ENCODE measurements at regions not wholly inside any gene's neighbourhood (a gene's known extent, or its start where the extent isn't known, plus 50 kb on each side); places are given as distances from the start of the nearest gene placed in this dataset.

DNA sequence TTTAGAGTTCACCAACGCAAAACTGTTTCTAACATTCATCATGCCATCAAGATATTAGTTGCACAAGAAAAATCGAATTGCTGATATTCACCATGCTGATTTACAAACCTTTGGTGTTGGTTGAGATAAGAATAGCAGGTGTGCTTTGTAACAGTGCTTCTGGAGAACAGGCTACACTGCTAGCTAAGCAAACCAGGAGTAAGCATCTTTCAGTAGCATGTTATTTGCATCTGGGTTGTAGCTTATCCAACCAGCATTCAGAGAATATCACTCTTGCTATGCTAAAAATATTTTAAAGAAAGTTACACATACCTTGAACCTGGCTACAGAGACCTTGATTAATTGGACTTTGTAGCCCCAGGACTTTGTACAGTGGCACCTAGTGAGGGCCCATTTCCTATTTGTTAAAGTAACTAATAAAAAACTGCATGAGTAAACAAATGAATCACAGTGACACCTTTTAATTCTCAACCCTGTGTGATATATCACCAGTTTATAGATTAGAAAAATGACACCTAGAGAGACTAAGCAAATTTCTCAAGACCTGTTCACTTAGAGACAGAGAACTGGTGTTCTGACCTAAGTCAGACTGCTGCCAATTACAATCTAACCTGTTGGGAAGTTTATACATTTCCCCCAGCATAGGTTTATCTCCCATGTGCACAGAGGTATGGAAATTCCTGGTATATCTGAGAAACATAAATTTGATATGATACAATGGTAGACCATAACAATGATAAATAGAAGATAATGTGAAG lies 435.5 kb upstream of the TGFBR2 start:
- no peak for DNase-seq

DNA sequence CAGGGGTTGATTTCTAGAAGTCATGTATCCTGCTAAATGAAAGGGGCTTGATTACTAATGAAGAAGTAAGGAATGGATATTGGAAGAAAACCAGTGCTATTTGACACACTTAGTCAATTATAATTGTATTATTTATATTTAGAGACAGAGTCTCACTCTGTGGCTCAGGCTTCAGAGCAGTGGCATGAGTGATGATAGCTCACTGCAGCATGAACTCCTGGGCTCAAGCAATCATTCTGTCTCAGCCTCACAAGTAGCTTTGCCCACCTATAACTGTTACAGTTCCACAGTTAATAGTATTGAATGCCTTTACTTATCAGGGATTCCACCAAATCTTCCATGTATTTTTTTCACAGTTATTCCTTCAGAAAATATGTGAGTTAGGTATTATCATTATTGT lies 432.0 kb upstream of the TGFBR2 start:
- DNase-seq, result no peak

DNA sequence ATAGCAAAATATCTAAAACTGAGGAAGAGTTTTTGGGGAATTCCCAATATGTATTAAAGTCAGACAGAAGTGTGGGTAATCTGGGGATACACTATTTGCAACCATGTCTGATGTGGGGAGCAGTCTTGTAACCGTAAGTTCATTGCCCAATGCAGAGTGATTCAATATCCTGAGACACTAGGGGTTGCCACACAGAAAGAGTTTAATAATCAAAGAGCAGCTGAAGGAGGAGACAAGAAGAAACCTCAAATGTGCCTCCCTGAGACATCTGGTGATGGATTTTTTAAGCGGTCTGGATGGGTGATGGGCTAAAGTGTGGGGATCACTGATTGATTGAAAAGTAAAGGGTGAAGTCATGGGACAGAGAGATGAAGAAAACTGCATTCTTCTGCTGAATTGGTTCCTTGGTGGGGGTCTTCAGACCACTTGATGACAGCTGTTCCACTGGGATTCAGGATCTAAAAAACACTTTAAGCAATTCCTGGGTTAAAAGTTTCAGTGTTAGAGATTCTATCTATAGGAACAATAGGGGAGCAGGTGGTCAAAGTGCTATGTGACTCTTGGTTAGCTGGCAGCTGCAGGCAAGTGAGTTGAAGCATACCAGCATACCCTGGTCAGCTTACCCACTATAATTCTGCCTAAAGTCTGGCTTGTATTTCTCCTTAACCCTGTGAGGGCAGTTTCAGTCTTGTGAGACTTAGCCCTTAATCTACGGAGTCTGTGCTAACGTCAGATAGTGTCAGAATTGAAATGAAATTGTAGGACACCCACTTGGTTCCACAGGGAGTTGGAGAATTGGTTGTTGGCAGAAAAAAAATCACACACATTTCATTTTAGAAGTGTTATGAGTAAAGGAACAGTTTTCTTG lies 425.9 kb upstream of the TGFBR2 start:
- DNase-seq, result no peak

DNA sequence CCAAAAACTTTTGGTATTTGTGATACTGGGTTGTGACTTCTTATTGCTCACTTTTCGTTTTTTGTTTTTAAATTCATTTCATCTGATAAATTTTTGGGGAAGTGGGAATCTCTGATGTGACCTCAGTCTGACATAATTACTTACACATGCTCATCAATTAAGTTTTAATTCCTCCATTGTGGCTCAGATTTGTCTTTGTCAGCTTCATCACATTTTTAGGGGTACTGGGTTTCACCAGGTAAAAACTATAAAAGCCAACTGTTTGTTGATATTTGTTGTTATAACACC lies 425.3 kb upstream of the TGFBR2 start:
- no peak for DNase-seq

GRCh38 chr3:30181581-30181980 lies 424.8 kb upstream of the TGFBR2 start:
- no peak for DNase-seq

GRCh38 chr3:30183421-30183820 lies 423.0 kb upstream of the TGFBR2 start:
- DNase-seq, result no peak

- DNase-seq, result no peak
Measured at GRCh38 chr3:30184091-30184810, 422.1 kb upstream of the TGFBR2 start.

DNA sequence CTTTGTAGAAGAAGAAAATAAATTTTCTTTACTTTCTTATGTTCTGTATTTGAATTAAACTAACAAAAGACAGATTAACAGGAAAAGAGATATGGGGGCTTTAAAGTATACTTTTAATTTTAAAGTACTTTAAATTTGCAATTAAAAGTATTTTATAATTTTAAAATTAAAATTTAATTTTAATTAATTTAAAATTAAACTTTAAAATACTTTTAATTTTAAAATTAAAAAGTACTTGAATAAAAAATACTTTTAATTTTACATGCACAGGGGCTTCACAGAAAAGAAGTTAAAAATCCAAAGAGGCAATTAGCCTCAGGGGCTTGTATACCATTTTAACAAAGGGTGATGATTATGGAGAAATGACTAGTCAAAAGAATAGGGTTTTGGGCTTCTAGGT lies 420.5 kb upstream of the TGFBR2 start:
- DNase-seq, result no peak

DNA sequence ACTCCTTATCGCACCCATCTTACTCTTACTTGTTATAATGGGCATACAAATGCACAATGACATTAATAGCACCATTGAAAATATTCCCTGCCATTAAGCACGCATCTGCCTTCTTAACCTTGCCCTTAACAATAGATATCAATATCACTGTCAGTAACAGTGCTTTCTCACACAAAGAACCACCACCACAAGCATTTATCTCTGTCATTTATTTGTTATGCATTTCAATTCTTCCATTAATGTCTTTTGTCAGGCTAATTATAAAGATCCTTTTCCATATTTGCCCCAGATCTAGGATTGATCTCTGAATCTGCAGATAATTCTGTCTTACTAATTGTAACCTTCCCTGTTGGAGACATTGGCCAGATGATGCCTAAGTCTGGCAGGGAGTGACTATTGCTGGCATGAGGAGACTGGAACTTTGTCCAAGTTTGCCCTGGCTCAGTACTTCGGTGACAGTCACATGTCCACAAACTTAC lies 419.6 kb upstream of the TGFBR2 start:
- DNase-seq, result no peak

DNA sequence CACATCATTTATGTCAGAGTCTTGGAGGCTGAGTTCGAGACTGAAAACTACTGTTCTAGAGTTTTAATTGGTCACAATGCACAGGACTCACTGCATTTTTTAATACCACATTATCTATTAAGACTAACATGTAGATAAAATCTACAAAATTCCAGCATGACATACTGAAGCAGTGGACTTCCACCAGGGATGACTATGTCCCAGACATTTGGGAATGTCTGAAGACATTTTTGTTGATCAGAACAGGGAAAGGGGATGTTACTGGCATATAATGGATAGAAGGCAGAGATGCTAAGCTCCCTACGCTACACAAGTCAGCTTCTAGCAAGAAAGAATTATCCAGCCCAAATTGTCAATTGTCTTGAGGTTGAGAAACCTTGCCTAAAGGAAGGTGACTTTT lies 419.0 kb upstream of the TGFBR2 start:
- no peak for DNase-seq

DNA sequence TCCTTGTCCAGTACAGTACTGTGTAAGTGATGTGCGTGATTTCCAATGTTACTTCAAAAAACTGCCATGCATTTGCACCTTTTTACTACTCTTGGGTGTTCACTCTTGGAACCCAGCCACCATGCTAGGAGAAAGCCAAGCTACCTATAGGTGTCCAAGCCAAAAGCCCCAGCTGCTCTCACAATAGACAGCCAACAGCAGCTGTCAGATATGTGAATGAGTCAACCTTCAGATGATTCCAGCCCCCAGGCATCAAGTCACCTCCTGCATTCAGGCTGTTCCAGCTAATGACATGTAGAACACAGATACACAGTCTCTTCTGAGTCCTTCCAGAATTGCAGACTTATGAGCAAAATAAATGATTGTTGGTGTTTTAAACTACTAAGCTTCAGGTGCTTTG lies 417.7 kb upstream of the TGFBR2 start:
- DNase-seq, result peak; percentile 94 to 99

GRCh38 chr3:30189900-30190299 lies 416.5 kb upstream of the TGFBR2 start:
- DNase-seq, result no peak

DNA sequence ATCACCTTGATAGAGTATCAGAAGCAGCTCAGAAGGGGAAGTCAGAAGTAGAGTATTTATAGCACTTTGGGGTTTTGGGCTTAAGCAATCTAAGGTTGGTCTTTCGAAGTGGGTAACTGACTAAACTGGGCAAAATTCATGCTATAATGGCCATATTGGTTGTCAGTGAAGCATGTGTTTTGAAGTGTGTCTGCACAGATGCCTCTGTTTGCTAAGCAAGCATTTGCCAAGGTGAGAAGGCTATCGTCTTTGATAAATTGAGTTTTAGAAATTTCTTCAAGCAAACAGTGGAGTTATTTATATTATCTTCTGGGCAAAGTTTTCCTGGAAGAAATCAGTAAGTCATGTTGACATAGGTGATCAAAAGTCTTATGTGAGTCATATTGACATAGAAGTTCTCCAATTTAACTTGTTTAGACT lies 412.8 kb upstream of the TGFBR2 start:
- no peak for DNase-seq

DNA sequence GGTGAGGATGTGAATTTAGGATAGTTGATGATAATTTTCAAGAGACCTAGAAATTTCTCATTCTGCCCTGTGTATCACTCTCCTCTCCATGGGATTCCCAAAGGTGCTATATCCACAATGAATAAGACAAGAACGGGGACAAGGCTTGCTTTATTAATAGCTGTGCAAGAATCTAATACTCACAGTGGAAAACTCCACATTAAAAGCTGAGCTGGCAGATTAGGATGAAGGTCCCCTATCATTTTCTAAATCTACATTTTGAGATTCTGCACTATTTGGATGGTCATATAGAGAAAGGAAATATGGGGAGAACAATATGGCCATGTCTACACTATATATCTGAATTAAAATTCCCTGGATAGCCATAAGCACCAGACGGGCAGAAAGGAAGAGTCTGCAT lies 411.0 kb upstream of the TGFBR2 start:
- DNase-seq, result no peak

- no peak for DNase-seq
Measured at GRCh38 chr3:30198162-30198561, 408.2 kb upstream of the TGFBR2 start.

- DNase-seq, result peak; percentile 52 to 67
Measured at GRCh38 chr3:30199096-30199759, 407.2 kb upstream of the TGFBR2 start.

DNA sequence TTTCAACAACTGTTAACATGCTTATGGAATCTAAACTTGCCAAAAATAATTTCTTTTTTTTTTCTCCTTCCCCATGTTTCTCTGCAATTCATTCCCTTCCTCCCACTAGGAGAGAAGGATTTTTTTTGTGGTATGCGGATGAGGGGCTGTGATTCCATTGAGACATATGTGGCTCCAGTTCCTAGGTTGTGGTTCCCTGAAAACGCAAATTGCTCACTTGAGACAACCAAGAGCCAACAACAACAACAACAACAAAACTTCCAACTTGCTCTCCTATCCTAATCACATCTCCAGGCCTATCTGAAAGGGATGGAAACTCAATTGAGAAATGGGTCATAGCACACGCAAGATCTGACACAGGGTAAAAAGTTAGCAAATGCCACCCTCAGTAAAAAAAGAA lies 406.5 kb upstream of the TGFBR2 start:
- no peak for DNase-seq

- no peak for DNase-seq
Measured at GRCh38 chr3:30201715-30202114, 404.7 kb upstream of the TGFBR2 start.

GRCh38 chr3:30203301-30203700 lies 403.1 kb upstream of the TGFBR2 start:
- no peak for DNase-seq

GRCh38 chr3:30204126-30204525 lies 402.3 kb upstream of the TGFBR2 start:
- no peak for DNase-seq

DNA sequence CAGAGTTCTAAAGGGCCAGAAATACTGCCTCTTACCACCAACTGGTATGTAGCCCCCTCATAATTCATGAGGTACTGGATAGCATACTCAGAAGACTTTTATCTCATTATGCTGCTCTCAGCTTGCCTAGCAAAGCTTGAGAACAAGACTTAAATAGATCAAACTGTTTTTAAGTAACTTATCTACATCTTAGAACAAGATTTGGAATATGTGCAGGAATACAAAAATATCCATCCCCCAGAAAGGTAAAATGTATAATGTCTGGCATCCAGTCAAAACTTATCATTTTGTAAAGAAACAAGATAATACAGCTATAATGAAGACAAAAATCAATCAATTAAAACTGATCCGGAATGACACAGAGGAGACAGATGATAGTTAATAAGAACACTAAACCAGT lies 400.4 kb upstream of the TGFBR2 start:
- DNase-seq, result no peak

GRCh38 chr3:30221619-30222018 lies 384.8 kb upstream of the TGFBR2 start:
- DNase-seq, result no peak

GRCh38 chr3:30222441-30222840 lies 384.0 kb upstream of the TGFBR2 start:
- no peak for DNase-seq

All from NCI-H2081 (cell line).